Lower leg skin (tissue), 3 donors: ENCODE measurements at regions not wholly inside any gene's neighbourhood (a gene's known extent, or its start where the extent isn't known, plus 50 kb on each side); places are given as distances from the start of the nearest gene placed in this dataset.

Experiments used
- POLR2A ChIP-seq, 2 donors: fragments of 450-650 bp; IDR thresholded peaks; one replicate each; pipeline ENCODE4 v1.6.1; 2016 to 2017; ENCODE audit warnings: antibody characterized with exemption in 2 of 2, mild to moderate bottlenecking in 1 of 2, moderate library complexity in 1 of 2
- TF ChIP-seq, protein P1 (sequence below), 3 donors: fragments of 450-650 bp; IDR thresholded peaks; one replicate each; pipeline ENCODE4 v1.5.1; 2016; ENCODE audit warnings: antibody characterized with exemption in 3 of 3, mild to moderate bottlenecking in 3 of 3, moderate library complexity in 2 of 3

- TF ChIP-seq, protein P1, sequence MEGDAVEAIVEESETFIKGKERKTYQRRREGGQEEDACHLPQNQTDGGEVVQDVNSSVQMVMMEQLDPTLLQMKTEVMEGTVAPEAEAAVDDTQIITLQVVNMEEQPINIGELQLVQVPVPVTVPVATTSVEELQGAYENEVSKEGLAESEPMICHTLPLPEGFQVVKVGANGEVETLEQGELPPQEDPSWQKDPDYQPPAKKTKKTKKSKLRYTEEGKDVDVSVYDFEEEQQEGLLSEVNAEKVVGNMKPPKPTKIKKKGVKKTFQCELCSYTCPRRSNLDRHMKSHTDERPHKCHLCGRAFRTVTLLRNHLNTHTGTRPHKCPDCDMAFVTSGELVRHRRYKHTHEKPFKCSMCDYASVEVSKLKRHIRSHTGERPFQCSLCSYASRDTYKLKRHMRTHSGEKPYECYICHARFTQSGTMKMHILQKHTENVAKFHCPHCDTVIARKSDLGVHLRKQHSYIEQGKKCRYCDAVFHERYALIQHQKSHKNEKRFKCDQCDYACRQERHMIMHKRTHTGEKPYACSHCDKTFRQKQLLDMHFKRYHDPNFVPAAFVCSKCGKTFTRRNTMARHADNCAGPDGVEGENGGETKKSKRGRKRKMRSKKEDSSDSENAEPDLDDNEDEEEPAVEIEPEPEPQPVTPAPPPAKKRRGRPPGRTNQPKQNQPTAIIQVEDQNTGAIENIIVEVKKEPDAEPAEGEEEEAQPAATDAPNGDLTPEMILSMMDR (IDR thresholded peaks at IDR 0.05) = no peak
- TF ChIP-seq POLR2A (IDR thresholded peaks at IDR 0.05) = no peak
These were observed 103.5 kb downstream of the RPS24 start for GRCh38 chr10:78137147-78137546.
